Mesothelial cell of epicardium (in vitro differentiated cells): ENCODE measurements at regions not wholly inside any gene's neighbourhood (a gene's known extent, or its start where the extent isn't known, plus 50 kb on each side); places are given as distances from the start of the nearest gene placed in this dataset.

Source experiments
- DNase-seq, 2 experiments: peaks; one replicate each; pipeline ENCODE4 v3.0.0; 2021; ENCODE audit warnings: low spot score in 2 of 2; ENCODE audit not compliant: unreplicated experiment in 2 of 2
- H3K27ac Mint-ChIP-seq: 2 replicates; pipeline ENCODE4 v1.8.0; 2021; ENCODE audit warnings: mixed read lengths
- H3K27me3 Mint-ChIP-seq: 2 replicates; pipeline ENCODE4 v1.8.0; 2021; ENCODE audit warnings: low read depth, mixed read lengths
- H3K36me3 Mint-ChIP-seq: 2 replicates; pipeline ENCODE4 v1.8.0; 2021; ENCODE audit warnings: mixed read lengths
- H3K4me1 Mint-ChIP-seq: 2 replicates; pipeline ENCODE4 v1.8.0; 2021; ENCODE audit warnings: mixed read lengths
- H3K4me3 Mint-ChIP-seq: 2 replicates; pipeline ENCODE4 v1.8.0; 2021; ENCODE audit warnings: mild to moderate bottlenecking, moderate library complexity, mixed read lengths
- H3K9me3 Mint-ChIP-seq: 2 replicates; pipeline ENCODE4 v1.8.0; 2021; ENCODE audit warnings: mixed read lengths
- TF ChIP-seq, protein P1 (sequence below): fragments of 200-600 bp; sonication (generic); IDR thresholded peaks from one replicate; pipeline ENCODE4 v1.5.0; 2021; ENCODE audit warnings: antibody characterized with exemption; ENCODE audit not compliant: unreplicated experiment

DNA sequence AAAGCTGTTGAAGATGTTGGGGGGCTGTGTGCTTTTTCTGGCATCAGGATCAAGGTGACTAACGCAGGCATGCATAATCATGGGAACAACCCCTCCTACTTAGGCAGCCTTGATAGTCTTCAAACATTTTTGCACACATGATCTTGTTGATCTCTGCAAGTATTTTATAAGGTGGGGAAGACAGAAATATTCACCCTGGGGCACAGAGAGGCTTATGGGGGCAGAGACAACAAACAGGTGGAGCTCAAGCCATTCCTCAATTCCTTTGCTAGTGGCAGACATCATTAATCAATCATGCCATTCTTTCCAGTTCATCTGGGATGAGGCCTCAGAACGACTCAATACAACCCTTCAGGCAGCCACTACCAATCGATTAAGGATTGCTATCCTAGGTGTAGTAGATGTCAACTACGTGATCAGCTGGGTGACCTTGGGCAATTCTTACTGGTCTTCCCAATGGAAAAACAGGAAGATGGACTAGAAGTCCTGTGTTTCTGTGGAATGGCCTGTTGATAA is 110.3 kb upstream of the SMAD3 start:
- H3K27ac Mint-ChIP-seq: no peak overlapping the region
- H3K4me1 Mint-ChIP-seq: peaks cover 4% of the 10 kb centered on the region
- H3K36me3 Mint-ChIP-seq: no peaks in the 10 kb centered on the region
- H3K27me3 Mint-ChIP-seq: no peaks in the 10 kb centered on the region
- TF ChIP-seq, protein P1, sequence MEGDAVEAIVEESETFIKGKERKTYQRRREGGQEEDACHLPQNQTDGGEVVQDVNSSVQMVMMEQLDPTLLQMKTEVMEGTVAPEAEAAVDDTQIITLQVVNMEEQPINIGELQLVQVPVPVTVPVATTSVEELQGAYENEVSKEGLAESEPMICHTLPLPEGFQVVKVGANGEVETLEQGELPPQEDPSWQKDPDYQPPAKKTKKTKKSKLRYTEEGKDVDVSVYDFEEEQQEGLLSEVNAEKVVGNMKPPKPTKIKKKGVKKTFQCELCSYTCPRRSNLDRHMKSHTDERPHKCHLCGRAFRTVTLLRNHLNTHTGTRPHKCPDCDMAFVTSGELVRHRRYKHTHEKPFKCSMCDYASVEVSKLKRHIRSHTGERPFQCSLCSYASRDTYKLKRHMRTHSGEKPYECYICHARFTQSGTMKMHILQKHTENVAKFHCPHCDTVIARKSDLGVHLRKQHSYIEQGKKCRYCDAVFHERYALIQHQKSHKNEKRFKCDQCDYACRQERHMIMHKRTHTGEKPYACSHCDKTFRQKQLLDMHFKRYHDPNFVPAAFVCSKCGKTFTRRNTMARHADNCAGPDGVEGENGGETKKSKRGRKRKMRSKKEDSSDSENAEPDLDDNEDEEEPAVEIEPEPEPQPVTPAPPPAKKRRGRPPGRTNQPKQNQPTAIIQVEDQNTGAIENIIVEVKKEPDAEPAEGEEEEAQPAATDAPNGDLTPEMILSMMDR: no peak
- no peak for DNase-seq
- peaks cover 2% of the 10 kb centered on the region for H3K9me3 Mint-ChIP-seq
- no peak overlapping the region for H3K4me3 Mint-ChIP-seq

DNA sequence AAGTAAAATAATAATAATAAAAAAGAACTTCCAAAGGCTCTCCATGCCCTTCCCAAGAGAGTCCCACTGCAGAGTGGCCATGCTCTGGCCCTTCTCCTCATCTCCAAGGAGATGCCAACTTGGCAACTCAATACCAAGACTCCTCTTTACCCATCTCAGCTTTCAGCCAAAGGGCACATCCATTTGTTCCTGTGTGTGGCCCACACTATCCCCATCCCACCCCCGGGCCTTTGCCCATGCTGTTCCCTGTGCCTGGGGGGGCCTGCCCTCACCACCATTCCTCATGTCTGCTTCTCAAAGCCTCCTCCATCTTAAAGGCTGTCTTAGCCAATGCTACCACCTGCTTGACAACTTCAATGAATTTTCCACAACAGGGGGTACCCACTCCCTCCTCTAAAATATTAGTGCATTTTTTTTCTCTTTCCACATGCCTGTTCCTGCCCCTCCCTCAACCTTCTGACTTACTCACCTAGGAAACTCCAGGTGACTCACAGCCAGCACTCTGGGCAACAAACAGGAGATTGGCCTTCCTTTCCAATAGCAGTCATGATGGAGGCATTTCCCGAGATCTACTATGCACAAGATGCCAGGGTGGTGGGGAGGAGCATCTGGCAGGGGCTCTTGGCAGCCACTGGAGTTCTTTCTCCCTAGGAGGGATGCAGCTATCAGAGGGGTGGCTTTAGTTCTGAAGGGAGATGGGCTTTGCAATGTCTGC is 109.4 kb upstream of the SMAD3 start:
- Mint-ChIP-seq H3K36me3 (no peaks in the 10 kb centered on the region), H3K4me1 (peaks cover 4% of the 10 kb centered on the region), H3K27me3 (no peaks in the 10 kb centered on the region), H3K4me3 (no peak overlapping the region), H3K9me3 (no peaks in the 10 kb centered on the region), H3K27ac (no peak overlapping the region)
- TF ChIP-seq, protein P1: no peak
- DNase-seq: no peak

DNA sequence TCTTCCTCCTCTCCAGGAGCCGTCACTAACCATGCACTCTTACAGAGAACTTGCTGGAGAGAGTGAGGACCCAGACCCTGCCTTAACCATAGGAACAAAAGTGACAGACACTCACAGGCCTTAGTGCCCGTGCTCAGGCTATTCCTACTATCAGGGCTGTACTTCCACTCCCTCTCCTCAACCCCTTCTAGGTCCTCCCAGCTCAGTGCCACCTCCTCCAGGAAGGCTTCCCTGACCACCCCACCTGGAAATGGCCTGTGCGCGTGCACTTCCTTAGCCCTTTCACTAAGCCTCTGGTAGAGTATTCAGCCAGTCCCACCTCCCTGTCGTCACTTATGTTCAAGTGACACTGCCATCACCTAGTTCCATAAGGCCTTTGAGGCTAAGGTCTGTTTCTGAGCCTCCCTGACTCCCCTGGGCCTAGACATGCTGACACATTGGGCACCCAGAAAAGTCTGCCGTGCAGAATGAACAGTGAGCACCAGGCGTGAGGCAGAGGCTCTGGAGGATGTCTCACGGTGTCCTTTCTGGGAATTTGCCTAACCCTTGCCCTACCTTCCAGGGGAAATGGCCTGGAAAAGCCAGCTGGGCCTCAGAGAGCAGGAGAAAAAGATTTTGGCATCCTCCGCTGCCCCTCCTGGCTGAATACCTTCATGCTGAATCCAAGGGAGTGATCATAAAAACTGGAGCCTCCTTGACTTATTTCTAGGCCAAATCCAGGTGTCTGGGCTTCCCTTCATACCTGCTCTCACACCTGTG is 108.6 kb upstream of the SMAD3 start:
- Mint-ChIP-seq H3K4me3 (no peak overlapping the region), H3K27ac (no peak overlapping the region), H3K36me3 (no peaks in the 10 kb centered on the region), H3K4me1 (peaks cover 4% of the 10 kb centered on the region), H3K9me3 (no peaks in the 10 kb centered on the region), H3K27me3 (no peaks in the 10 kb centered on the region)
- no peak for DNase-seq
- TF ChIP-seq, protein P1: no peak

DNA sequence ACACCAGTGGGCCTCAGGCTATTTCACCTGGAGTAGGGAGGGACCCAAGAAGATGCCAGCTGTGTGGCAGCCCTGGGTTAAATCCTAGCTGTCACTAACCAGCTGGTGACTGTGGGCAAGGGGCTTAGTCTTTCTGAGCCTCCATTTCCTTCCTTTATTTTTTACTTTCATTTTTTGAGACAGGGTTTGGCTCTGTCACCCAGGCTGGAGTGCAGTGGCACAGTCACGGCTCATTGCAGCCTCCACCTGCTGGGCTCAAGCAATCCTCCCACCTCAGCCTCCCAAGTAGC is 108.0 kb upstream of the SMAD3 start:
- Mint-ChIP-seq H3K36me3 (no peaks in the 10 kb centered on the region), H3K4me3 (no peak overlapping the region), H3K27ac (no peak overlapping the region), H3K27me3 (no peaks in the 10 kb centered on the region), H3K4me1 (peaks cover 4% of the 10 kb centered on the region), H3K9me3 (no peaks in the 10 kb centered on the region)
- DNase-seq: no peak
- TF ChIP-seq, protein P1: no peak

DNA sequence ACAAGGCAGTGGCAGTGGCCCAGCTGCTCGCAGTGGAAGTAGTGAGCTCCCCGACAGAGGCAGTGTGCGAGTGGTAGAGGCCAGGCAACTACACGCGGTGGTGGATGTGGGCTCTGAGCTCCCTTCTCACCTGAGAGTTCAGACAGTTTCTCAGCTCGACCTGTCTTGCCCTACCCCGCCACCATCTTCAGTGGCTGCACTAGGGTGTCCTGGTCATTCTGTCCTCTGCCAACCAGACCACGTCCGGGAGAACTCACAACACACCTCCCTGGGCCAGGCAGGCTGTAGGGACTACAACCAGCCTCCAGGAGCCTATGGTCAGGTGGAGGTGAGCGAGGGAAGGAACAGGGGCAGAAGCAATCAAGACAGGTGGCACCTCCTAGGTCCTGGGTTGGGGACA is 106.3 kb upstream of the SMAD3 start:
- Mint-ChIP-seq H3K27ac (no peak overlapping the region), H3K4me1 (peaks cover 4% of the 10 kb centered on the region), H3K9me3 (no peaks in the 10 kb centered on the region), H3K4me3 (no peak overlapping the region), H3K36me3 (no peaks in the 10 kb centered on the region), H3K27me3 (no peaks in the 10 kb centered on the region)
- no peak for DNase-seq
- TF ChIP-seq, protein P1: no peak
